Endothelial cell of umbilical vein (primary cell): ENCODE measurements at regions not wholly inside any gene's neighbourhood (a gene's known extent, or its start where the extent isn't known, plus 50 kb on each side); places are given as distances from the start of the nearest gene placed in this dataset.

Experiments
- BruUV-seq: library from RNA; stranded (reverse); fragments of 400-500 nt; replicated peaks from 2 replicates; lab custom pipeline; 2021; lab: Mats Ljungman, UMichigan
- CTCF ChIA-PET: fragments of 300-600, 350-600 bp; sonication (Branson Sonifier 250); formaldehyde crosslinking; loops from one replicate; lab custom pipeline; 2021; ENCODE audit warnings: antibody characterized with exemption, inconsistent platforms; lab: Charles Lee
- POLR2A ChIA-PET: fragments of 300-600, 350-600 bp; sonication (Branson Sonifier 250); formaldehyde crosslinking; loops from one replicate; lab custom pipeline; 2021; ENCODE audit warnings: antibody characterized with exemption, inconsistent platforms; lab: Charles Lee
- DNase-seq: peaks from one replicate; pipeline ENCODE4 v3.0.0-alpha.2; 2011; ENCODE audit warnings: low read depth, low spot score
- FAIRE-seq: peaks from 2 replicates; lab custom pipeline; 2011; peaks lifted over from hg19 to GRCh38; lab: Jason Lieb, UNC
- H2AFZ ChIP-seq: 2 replicates; pipeline ENCODE4 v1.6.0; 2012; ENCODE audit warnings: low read depth, low read length, control low read depth, inconsistent platforms
- H3K27ac ChIP-seq: 2 replicates; pipeline ENCODE4 v1.5.1; 2011; ENCODE audit warnings: low read depth, mild to moderate bottlenecking, control low read depth, low read length, moderate library complexity; ENCODE audit not compliant: insufficient read depth
- H3K27me3 ChIP-seq, 2 experiments: 2 replicates each; pipeline versions ENCODE4 v1.6.0 to v1.6.1; 2011; ENCODE audit warnings: low read length in 2 of 2, mixed read lengths in 1 of 2; ENCODE audit not compliant: control insufficient read depth in 2 of 2, insufficient read depth in 2 of 2
- H3K36me3 ChIP-seq, 2 experiments: 2 replicates in 1 of 2; 3 replicates in 1 of 2; pipeline ENCODE4 v1.5.1; 2011; ENCODE audit warnings: low read length in 2 of 2, mild to moderate bottlenecking in 1 of 2, moderate library complexity in 1 of 2; ENCODE audit not compliant: control insufficient read depth in 2 of 2, insufficient read depth in 2 of 2; ENCODE audit errors: extremely low read depth in 1 of 2
- H3K4me1 ChIP-seq: 3 replicates; pipeline ENCODE4 v1.5.1; 2011; ENCODE audit warnings: mild to moderate bottlenecking, low read length; ENCODE audit not compliant: control insufficient read depth, insufficient read depth; ENCODE audit errors: extremely low read depth
- H3K4me2 ChIP-seq: 2 replicates; pipeline ENCODE4 v1.6.1; 2011; ENCODE audit warnings: low read length, control low read depth, mixed read lengths; ENCODE audit not compliant: insufficient read depth
- H3K4me3 ChIP-seq, 3 experiments: fragments of 200-600 bp in 1 of 3; sonication (generic), shearing (Covaris generic) in 1 of 3; replicated peaks in 1 of 3; 2 replicates each; pipeline ENCODE4 v1.5.1; 2011 to 2016; ENCODE audit warnings: control low read depth in 3 of 3, low read length in 3 of 3, mild to moderate bottlenecking in 2 of 3, inconsistent platforms in 1 of 3, low read depth in 1 of 3, moderate library complexity in 1 of 3; ENCODE audit not compliant: insufficient read depth in 1 of 3
- H3K79me2 ChIP-seq: 2 replicates; pipeline ENCODE4 v1.6.0; 2012; ENCODE audit warnings: low read length, inconsistent platforms; ENCODE audit not compliant: control insufficient read depth, insufficient read depth
- H3K9ac ChIP-seq: replicated peaks from 2 replicates; pipeline ENCODE3; 2011; ENCODE audit warnings: low read length, control low read depth; ENCODE audit not compliant: insufficient read depth; ENCODE audit errors: extremely low read depth
- H3K9me1 ChIP-seq: replicated peaks from 3 replicates; pipeline ENCODE4 v1.6.0; 2011; ENCODE audit warnings: mild to moderate bottlenecking, low read length; ENCODE audit not compliant: control insufficient read depth, insufficient read depth; ENCODE audit errors: extremely low read depth
- H3K9me3 ChIP-seq: replicated peaks from 2 replicates; pipeline ENCODE4 v1.5.1; 2012; ENCODE audit warnings: low read length, inconsistent platforms; ENCODE audit not compliant: control insufficient read depth, insufficient read depth
- H4K20me1 ChIP-seq: replicated peaks from 2 replicates; pipeline ENCODE3; 2011; ENCODE audit warnings: mild to moderate bottlenecking, low read length; ENCODE audit not compliant: control insufficient read depth, insufficient read depth; ENCODE audit errors: extremely low read depth
- EZH2 ChIP-seq: IDR thresholded peaks from 2 replicates; pipeline ENCODE4 v1.6.1; 2012; ENCODE audit warnings: borderline replicate concordance, low read depth, mild to moderate bottlenecking, moderate library complexity, low read length, inconsistent platforms; ENCODE audit not compliant: severe bottlenecking
- FOS ChIP-seq: IDR thresholded peaks from 2 replicates; pipeline ENCODE4 v1.6.1; 2011; ENCODE audit warnings: mild to moderate bottlenecking, low read length, moderate library complexity, borderline replicate concordance; ENCODE audit not compliant: insufficient read depth
- GATA2 ChIP-seq: IDR thresholded peaks from 2 replicates; pipeline ENCODE4 v1.7.0; 2011; ENCODE audit warnings: low read depth, mild to moderate bottlenecking, moderate library complexity, mixed read lengths, low read length; ENCODE audit not compliant: insufficient read length, insufficient read depth
- JUN ChIP-seq: IDR thresholded peaks from 2 replicates; pipeline ENCODE4 v1.6.1; 2011; ENCODE audit warnings: borderline replicate concordance, low read depth; ENCODE audit not compliant: insufficient read length, insufficient read depth
- MYC ChIP-seq: IDR thresholded peaks from one replicate; pipeline ENCODE4 v1.6.1; 2011; ENCODE audit warnings: mild to moderate bottlenecking, low read depth, low read length
- POLR2A ChIP-seq: IDR thresholded peaks from 2 replicates; pipeline ENCODE4 v1.6.1; 2012; ENCODE audit warnings: low read depth, mild to moderate bottlenecking, control low read depth, low read length
- POLR2AphosphoS5 ChIP-seq: IDR thresholded peaks from 2 replicates; pipeline ENCODE4 v1.6.1; 2012; ENCODE audit warnings: low read depth, mild to moderate bottlenecking, control low read depth, low read length, moderate library complexity; ENCODE audit not compliant: insufficient read depth
- dilution Hi-C: fragments of 300-500 bp; cut with MboI; formaldehyde crosslinking; loops from one replicate; pipeline ENCODE4 v1.15.0; 2019; ENCODE audit warnings: low sequenced_read_pairs; ENCODE audit not compliant: extremely low pct_ligation_motif_present
- intact Hi-C: fragments of 100-400 bp; cut with micrococcal nuclease; formaldehyde crosslinking; loops from one replicate; pipeline ENCODE4 v1.10.0; 2022
- TF ChIP-seq, protein P1 (sequence below), 2 donors: IDR thresholded peaks; 1 replicate in 1 of 2; 2 replicates in 1 of 2; pipeline ENCODE4 v1.5.1; 2011; ENCODE audit warnings: low read length in 2 of 2, mild to moderate bottlenecking in 2 of 2, moderate library complexity in 2 of 2, control low read depth in 1 of 2, inconsistent platforms in 1 of 2, low read depth in 1 of 2; ENCODE audit not compliant: insufficient read depth in 1 of 2; ENCODE audit errors: extremely low read depth in 1 of 2
- TF ChIP-seq, protein P2 (sequence below): IDR thresholded peaks from 2 replicates; pipeline ENCODE4 v1.6.1; 2011; ENCODE audit not compliant: insufficient read depth, insufficient read length

DNA sequence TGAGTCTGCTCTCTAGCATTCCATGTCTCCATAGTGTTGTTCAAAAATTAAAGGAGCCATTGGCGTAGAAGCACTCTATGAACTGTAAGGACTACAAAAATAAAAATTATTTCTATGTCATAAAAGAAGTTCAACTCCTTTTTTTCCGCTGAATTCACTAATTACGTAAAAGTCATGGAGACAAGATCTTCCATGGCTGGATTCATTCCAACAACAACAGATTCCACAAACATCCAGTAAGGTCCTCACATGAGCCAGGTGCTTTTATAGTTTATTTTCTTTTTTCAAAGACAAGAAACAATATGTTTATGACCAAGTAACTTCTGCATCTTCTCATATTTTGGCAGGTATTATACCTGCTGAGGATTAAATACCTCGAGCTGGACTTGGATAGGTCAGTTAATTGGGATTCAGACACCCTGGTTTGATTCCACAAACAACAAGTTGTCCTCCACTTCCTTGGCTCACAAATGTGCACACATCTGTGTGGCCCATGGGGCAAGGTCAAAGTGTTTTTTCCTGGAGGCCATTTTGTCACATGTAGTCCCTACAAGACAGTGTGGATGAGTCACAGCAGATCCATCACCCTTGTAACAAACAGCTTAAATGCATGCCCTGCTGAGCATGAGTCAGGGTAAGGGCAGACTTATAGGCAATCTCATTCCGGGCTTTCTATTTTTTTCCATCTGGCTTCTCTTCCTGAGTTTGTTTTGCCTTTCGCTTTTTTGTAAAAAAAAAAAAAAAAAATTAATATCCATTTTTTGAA lies 475.6 kb downstream of the COG6 start:
- intact Hi-C loops = loop anchor here (1.0 to 5.0 kb wide), 8 partner anchors 15 to 354 kb away; no protein-coding TSS in a partner anchor
- FAIRE-seq = peak; percentile 49

More for the DNA sequence above, 475.6 kb downstream of the COG6 start:
- dilution Hi-C loops = no loop called here
- peak; percentile 93 for DNase-seq
- Histone ChIP-seq H3K36me3 (no peaks in the 10 kb centered on the region), H2AFZ (no peak overlapping the region), H3K27ac (peak overlapping the region; percentile 60), H3K4me3 (no peak overlapping the region), H3K9ac (peak overlapping the region; percentile 21), H3K79me2 (no peaks in the 10 kb centered on the region), H3K4me1 (peaks cover 13% of the 10 kb centered on the region), H4K20me1 (no peaks in the 10 kb centered on the region), H3K27me3 (no peaks in the 10 kb centered on the region), H3K9me3 (no peaks in the 10 kb centered on the region), H3K9me1 (no peaks in the 10 kb centered on the region), H3K4me2 (no peak overlapping the region)
- CTCF ChIA-PET = interaction anchor here (1.0 to 1.3 kb wide), 3 partner anchors 20 to 188 kb away, joined by 3 to 5 read pairs (median 3); no protein-coding TSS in a partner anchor
- TF ChIP-seq, protein P1, sequence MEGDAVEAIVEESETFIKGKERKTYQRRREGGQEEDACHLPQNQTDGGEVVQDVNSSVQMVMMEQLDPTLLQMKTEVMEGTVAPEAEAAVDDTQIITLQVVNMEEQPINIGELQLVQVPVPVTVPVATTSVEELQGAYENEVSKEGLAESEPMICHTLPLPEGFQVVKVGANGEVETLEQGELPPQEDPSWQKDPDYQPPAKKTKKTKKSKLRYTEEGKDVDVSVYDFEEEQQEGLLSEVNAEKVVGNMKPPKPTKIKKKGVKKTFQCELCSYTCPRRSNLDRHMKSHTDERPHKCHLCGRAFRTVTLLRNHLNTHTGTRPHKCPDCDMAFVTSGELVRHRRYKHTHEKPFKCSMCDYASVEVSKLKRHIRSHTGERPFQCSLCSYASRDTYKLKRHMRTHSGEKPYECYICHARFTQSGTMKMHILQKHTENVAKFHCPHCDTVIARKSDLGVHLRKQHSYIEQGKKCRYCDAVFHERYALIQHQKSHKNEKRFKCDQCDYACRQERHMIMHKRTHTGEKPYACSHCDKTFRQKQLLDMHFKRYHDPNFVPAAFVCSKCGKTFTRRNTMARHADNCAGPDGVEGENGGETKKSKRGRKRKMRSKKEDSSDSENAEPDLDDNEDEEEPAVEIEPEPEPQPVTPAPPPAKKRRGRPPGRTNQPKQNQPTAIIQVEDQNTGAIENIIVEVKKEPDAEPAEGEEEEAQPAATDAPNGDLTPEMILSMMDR (IDR thresholded peaks at IDR 0.05; ENCODE audit: extremely low read depth in 1 of 2, insufficient read depth in 1 of 2, low read depth in 1 of 2, low read length in 2 of 2) = no peak
- TF ChIP-seq MYC (no peak), GATA2 (no peak), POLR2AphosphoS5 (peak; percentile 53), FOS (peak; percentile 65), POLR2A (no peak), EZH2 (no peak), JUN (peak; percentile 90)
- TF ChIP-seq, protein P2, sequence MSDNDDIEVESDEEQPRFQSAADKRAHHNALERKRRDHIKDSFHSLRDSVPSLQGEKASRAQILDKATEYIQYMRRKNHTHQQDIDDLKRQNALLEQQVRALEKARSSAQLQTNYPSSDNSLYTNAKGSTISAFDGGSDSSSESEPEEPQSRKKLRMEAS = peak; percentile 21
- no TSS peak for BruUV-seq
- POLR2A ChIA-PET = interaction anchor here (0.7 kb wide), 1 partner anchor 10 kb away, joined by 4 read pairs; no protein-coding TSS in a partner anchor
